ENCODE measurements at regions not wholly inside any gene's neighbourhood (a gene's known extent, or its start where the extent isn't known, plus 50 kb on each side); places are given as distances from the start of the nearest gene placed in this dataset. TPM values are rescaled to one million over a fixed set of nuclear protein-coding genes. Genes with fewer than 3 reads are reported as not detected.

Small RNA genes lying in the stretch of these regions (small RNA-seq; reads per million reads assigned to genes)
- gene RNU6-329P (ENCODE audit: low replicate concordance) = not detected

Data from spinal cord (tissue), 1 donor.